ENCODE measurements at regions not wholly inside any gene's neighbourhood (a gene's known extent, or its start where the extent isn't known, plus 50 kb on each side); places are given as distances from the start of the nearest gene placed in this dataset.
"Not testable (repeated sequence)": the region's sequence is repeated elsewhere in the genome, so short reads cannot be mapped to it uniquely, and the experiment has no call there.

DNA sequence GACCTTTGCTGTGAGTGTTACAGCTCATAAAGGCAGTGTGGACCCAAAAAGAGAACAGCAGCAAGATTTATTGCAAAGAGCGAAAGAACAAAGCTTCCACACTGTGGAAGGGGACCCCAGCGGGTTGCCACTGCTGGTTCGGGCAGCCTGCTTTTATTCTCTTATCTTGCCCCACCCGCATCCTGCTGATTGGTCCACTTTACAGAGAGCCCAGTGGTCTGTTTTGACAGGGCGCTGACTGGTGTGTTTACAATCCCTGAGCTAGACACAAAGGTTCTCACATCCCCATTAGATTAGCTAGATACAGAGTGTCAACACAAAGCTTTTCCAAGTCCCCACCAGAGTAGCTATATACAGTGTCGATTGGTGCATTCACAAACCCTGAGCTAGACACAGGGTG lies 1187.5 kb downstream of the NXPH1 start:
- TF ChIP-seq, protein P1, sequence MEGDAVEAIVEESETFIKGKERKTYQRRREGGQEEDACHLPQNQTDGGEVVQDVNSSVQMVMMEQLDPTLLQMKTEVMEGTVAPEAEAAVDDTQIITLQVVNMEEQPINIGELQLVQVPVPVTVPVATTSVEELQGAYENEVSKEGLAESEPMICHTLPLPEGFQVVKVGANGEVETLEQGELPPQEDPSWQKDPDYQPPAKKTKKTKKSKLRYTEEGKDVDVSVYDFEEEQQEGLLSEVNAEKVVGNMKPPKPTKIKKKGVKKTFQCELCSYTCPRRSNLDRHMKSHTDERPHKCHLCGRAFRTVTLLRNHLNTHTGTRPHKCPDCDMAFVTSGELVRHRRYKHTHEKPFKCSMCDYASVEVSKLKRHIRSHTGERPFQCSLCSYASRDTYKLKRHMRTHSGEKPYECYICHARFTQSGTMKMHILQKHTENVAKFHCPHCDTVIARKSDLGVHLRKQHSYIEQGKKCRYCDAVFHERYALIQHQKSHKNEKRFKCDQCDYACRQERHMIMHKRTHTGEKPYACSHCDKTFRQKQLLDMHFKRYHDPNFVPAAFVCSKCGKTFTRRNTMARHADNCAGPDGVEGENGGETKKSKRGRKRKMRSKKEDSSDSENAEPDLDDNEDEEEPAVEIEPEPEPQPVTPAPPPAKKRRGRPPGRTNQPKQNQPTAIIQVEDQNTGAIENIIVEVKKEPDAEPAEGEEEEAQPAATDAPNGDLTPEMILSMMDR (optimal IDR thresholded peaks at IDR 0.05 in 1 of 3, IDR thresholded peaks at IDR 0.05 in 1 of 3, conservative IDR thresholded peaks at IDR 0.05 in 1 of 3; ENCODE audit: extremely low read depth in 1 of 3, insufficient read depth in 2 of 3, low read length in 3 of 3) = not testable (repeated sequence)
- not testable (repeated sequence) for TF ChIP-seq EZH2 (IDR thresholded peaks at IDR 0.05; ENCODE audit: low read length)

Measured in keratinocyte (primary cell).